Medulla oblongata (tissue), 1 donor: ENCODE measurements at regions not wholly inside any gene's neighbourhood (a gene's known extent, or its start where the extent isn't known, plus 50 kb on each side); places are given as distances from the start of the nearest gene placed in this dataset.
"Not testable (repeated sequence)": the region's sequence is repeated elsewhere in the genome, so short reads cannot be mapped to it uniquely, and the experiment has no call there.

ENCODE experiments used
- DNase-seq: peaks from one replicate; pipeline ENCODE4 v3.0.0-alpha.2; 2015; ENCODE audit errors: extremely low spot score

GRCh38 chr10:10007957-10008356 lies 1009.7 kb upstream of the CELF2 start:
- DNase-seq, result no peak

GRCh38 chr10:10010397-10010796 lies 1007.3 kb upstream of the CELF2 start:
- no peak for DNase-seq

DNA sequence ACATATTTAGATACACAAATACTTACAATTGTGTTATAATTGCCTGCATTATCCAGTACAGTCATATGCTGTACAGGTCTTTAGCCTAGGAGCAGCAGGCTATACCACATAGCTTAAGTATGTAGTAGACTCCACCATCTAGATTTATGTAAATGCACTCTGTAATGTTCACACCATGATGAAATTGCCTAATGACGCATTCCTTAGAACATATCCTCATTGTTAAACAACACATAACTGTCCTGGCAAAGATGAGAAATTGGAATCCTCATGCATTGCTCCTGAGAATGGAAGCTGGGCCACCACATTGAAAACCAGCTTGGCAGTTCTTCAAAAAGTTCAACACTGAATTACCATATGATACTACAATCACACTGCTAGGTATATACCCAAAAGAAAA lies 1002.8 kb upstream of the CELF2 start:
- DNase-seq, result no peak

DNA sequence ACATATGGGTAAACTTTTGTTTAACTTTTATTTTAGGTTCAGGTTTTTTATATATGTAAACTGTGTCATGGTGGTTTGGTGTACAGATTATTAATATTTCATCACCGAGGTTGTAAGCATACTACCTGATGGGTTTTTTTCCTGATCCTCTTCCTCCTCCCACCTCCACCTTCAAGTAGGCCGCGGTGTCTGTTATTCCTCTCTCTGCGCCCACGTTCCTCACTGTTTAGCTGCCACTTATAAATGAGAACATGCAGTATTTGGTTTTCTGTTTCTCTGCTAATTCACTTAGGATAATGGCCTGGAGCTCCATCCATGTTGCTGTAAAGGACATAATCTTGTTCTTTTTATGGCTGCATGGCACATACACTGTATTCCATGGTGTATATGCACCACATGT lies 1000.0 kb upstream of the CELF2 start:
- no peak for DNase-seq

GRCh38 chr10:10020945-10021344 lies 996.7 kb upstream of the CELF2 start:
- DNase-seq, result no peak

DNA sequence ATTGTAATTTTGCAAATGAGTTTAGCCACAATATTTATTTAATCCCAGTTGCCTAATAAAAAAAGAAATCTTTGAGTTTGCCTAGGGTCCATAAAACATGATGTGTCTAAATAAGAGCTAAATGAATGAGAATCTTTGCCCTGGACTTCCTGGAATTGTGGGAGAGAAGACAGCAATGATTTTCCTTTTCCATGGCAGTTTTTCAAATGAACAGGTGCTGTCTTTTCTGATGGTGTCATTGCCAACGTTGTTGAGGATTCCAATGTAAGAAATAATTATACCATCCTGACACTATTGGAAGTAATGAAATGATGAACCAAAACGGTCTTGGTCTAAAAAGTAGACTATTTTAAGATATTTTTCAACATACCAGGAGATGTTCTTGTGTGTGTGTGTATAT lies 984.7 kb upstream of the CELF2 start:
- DNase-seq, result no peak

- no peak for DNase-seq
Observed at GRCh38 chr10:10038348-10038747, 979.3 kb upstream of the CELF2 start.

DNA sequence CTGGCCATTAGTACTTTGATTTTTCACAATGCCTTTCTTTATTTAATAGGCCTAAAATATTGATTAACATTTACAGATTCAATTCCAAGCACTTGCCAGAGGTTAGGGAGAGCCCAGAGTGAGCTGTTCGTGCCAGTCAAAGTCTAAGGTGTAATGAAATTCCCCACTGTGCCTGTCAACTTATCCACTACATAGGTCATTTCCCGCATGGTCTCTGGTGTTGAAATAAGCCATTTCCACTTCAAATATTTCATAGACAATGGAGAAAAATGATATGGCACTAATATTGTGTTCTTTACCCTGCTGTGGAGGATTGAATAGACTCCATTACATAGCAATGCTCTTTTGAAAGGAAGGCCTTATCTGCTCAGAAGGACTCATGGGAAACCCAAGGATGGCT lies 978.1 kb upstream of the CELF2 start:
- DNase-seq, result no peak

- no peak for DNase-seq
Observed at GRCh38 chr10:10043083-10043482, 974.6 kb upstream of the CELF2 start.

DNA sequence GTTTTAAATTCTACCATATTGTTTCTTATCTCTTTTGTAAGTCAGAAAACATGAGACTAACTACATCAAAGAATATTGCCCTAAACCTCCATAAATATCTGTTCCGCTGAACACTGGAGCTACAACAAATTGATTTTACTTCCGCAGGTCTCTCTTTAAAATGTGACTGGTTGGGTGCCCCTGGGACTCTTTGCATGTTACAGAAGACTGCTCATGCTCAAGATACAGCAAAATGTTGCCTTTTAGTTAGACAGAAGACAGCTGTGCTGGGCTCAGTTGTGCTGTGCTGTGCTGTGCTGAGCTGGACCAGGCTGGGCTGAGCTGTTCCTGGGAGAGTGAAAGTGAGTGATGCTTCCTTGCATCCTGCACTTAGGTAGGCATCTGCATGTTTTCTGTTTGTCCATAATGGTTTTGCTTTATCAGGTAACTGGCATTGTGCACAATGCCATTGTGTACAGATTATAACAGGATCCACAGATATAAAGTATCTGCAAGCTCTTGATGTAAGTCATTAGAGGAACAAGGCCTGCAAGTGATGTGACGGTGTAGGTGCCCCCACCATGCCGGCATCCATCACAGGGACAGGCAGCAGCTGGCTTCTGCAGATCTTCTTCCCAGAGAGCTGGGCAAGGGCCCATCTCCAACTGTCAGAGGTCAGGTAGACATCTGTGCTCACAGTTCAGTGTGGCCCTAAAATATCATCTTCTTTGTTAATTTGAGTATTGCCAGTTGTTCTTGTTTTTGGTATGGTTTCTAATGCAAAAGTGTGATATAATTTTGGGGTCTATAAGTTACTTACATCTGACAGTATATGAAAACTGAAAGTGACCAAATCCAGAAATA lies 972.5 kb upstream of the CELF2 start:
- no peak for DNase-seq

- no peak for DNase-seq
Observed at GRCh38 chr10:10045765-10046028, 972.0 kb upstream of the CELF2 start.

DNA sequence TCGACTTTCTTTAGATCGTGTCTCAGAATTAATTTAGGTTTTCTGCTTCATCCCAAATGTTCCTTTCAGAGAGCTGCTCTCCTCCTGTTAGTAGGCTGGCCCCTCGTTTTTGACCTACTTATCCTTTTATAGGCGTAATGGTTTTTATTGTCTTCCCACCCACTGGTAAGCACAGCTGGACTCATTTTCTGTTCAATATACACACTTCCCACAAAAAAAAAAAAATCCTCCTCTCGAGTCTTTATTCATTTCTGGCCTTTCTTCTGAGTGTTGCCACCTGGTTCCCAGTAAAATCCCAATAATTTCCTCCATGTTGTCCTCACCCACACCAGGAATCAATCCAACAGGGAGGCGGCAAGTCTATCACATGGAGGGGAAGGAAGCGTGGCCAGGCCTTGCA lies 970.2 kb upstream of the CELF2 start:
- no peak for DNase-seq

DNA sequence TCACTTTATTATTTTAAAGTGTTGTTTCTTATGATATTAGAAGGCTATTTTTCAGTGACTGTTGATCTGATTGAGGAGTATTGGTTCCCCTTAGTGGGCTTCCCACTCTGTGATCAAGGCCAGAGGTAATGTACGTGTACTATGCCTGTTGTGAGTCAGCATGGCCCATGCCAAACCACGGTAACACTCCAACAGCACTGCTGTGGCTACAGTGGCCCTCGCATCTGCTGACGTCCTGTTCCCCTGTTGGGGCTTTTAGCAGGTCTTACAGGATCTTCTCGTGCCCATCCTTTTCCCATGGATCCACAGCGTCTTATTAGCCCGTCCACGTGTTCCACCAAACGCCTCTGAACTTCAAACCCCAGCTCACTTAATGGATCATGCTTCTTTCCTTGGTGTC lies 964.6 kb upstream of the CELF2 start:
- DNase-seq, result no peak

DNA sequence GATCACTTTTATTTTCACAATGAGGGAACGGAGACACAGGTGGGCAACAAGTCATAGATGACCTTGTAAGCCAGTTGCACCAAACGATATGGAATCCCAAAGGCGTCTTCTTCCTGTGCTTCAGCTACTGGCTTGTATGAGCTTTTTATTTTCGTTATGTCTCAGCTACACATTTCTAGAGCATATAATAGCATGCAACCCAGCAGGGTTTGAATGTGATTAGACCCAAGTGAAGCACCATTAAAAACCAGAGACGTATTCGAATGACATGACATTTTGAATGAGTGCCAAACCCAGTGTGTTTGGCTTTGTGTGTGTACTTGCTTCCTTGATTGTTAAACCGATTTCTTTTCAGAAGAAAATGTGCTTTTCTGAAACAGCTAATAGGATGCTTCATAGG lies 963.2 kb upstream of the CELF2 start:
- DNase-seq, result no peak

- DNase-seq, result no peak
Observed at GRCh38 chr10:10055656-10056442, 961.8 kb upstream of the CELF2 start.

GRCh38 chr10:10056961-10057360 lies 960.7 kb upstream of the CELF2 start:
- DNase-seq, result no peak

DNA sequence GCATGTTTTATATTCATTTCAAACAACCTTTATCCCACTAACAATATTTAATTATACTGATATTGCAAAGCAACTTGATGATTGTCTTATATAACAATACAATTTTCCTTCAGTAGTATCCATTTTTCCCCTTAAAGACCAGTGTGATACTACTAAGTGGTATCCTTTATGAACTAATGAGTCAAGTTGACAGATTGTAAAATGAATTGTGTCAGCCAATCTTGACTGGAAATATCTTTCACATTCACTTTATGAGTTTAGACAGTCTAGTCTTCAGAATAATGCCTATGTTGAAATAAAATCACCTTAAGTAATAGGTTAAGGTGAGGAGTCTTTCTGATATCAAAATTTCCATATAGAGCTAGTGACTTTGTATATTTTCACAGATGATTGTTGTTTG lies 950.0 kb upstream of the CELF2 start:
- no peak for DNase-seq

DNA sequence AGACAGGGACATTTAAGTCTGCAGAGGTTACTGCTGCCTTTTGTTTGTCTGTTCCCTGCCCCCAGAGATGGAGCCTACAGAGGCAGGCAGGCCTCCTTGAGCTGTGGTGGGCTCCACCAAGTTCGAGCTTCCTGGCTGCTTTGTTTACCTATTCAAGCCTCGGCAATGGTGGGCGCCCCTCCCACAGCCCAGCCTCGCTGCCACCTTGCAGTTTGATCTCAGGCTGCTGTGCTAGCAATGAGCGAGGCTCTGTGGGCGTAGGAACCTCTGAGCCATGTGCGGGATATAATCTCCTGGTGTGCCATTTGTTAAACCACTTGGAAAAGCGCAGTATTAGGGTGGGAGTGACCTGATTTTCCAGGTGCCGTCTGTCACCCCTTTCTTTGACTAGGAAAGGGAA lies 942.8 kb upstream of the CELF2 start:
- DNase-seq, result not testable (repeated sequence)

GRCh38 chr10:10078446-10078845 lies 939.2 kb upstream of the CELF2 start:
- no peak for DNase-seq

DNA sequence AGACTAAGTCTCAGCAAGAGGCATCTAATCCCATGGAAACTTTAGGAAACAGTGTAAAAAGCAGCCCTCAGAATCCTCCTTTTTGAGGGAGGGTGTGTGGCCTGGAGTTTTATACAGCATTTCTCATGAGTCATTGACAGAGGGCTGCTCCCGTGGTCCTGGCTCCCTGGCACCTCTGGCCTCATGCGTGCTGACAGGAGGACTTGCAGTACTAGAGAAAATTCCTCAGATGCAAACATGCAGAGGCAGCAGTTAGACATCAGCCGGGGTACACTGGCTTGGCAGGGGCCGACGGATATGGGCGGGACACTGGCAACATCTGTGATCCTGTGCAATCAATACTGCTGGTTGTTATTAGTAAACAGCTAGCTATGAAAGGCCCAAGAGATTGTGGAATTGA lies 925.1 kb upstream of the CELF2 start:
- DNase-seq, result no peak

- no peak for DNase-seq
Observed at GRCh38 chr10:10093021-10093420, 924.7 kb upstream of the CELF2 start.

DNA sequence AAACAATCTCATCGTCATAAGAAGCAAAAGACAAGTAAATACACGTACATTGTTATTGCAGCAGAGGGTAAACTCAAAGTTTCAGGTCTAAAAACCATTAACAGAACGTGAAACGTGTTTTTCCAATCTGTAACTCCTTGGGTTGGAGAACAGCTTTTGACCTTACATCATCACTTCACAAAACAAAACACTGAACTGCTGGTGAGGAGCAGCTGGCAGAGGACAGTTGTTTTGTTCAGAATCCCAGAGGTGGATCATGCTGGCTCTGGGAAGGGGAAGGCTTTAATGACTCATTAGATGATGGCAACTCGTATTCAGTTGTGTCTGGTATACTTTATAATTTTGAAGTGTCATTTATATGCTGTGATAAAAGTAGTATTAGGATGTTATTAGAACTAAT lies 923.0 kb upstream of the CELF2 start:
- DNase-seq, result no peak

- no peak for DNase-seq
Observed at GRCh38 chr10:10096296-10096695, 921.4 kb upstream of the CELF2 start.

DNA sequence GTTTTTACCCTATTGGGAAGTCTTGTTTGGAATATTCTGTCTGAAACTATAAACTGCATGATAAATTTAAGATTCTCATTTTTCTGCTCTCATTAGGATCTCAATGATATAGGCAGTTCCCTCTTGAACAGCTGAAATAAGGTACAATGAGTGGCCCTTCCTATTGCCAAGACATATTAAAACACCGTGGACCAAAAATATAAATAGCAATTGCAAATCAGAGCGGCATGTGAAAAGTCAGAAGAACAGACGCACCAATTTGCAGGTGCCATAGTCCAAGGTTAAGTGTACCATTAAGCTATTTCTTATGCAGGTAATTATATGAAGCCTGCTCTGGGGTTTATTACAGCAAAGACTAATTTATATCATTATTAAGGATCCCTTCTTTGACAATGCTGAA lies 920.8 kb upstream of the CELF2 start:
- DNase-seq, result no peak
